HepG2 (cell line): ENCODE measurements at regions not wholly inside any gene's neighbourhood (a gene's known extent, or its start where the extent isn't known, plus 50 kb on each side); places are given as distances from the start of the nearest gene placed in this dataset.

ENCODE experiments used
- ATAC-seq: fragments of 200-7000 bp; cut with Tn5 transposase; 3 replicates; pipeline ENCODE4 v1.9.1; 2020; ENCODE audit warnings: mild to moderate bottlenecking, moderate library complexity
- BruUV-seq: library from RNA; stranded (reverse); fragments of 400-500 nt; replicated peaks from 2 replicates; lab custom pipeline; 2021; lab: Mats Ljungman, UMichigan
- CTCF ChIA-PET: fragments of 300-600 bp; formaldehyde crosslinking; extraction: SDS; loops from one replicate; lab custom pipeline; 2021; ENCODE audit warnings: low total read pairs, inconsistent platforms, low intra/inter-chr PET ratio; lab: Yijun Ruan, JAX
- POLR2A ChIA-PET: fragments of 350-600 bp; sonication (Branson Sonifier 250); formaldehyde crosslinking; loops from one replicate; lab custom pipeline; 2020; ENCODE audit warnings: antibody characterized with exemption, inconsistent platforms; lab: Yijun Ruan, JAX
- DNase-seq: peaks from one replicate; pipeline ENCODE4 v3.0.0-alpha.2; 2015; ENCODE audit warnings: low spot score
- FAIRE-seq: peaks from 3 replicates; lab custom pipeline; 2011; peaks lifted over from hg19 to GRCh38; lab: Jason Lieb, UNC
- H2AFZ ChIP-seq: one replicate; pipeline ENCODE4 v1.6.1; 2011; ENCODE audit warnings: low read length, inconsistent platforms
- H3K27ac ChIP-seq: fragments of 300-600 bp; 3 replicates; pipeline ENCODE4 v1.8.0; 2011; ENCODE audit warnings: mixed run types, mild to moderate bottlenecking, mixed read lengths, low read length, inconsistent platforms; ENCODE audit not compliant: insufficient read depth; ENCODE audit errors: extremely low read length
- H3K27me3 ChIP-seq, 2 experiments: fragments of 200-600 bp in 1 of 2; 2 replicates in 1 of 2; 3 replicates in 1 of 2; pipeline versions ENCODE4 v1.6.0 to v1.8.0; 2011; ENCODE audit warnings: low read length in 2 of 2, mild to moderate bottlenecking in 2 of 2, moderate library complexity in 2 of 2, inconsistent platforms in 1 of 2; ENCODE audit not compliant: insufficient read depth in 2 of 2, control insufficient read depth in 1 of 2
- H3K36me3 ChIP-seq, 2 experiments: fragments of 200-600 bp in 1 of 2; replicated peaks in 1 of 2; 2 replicates in 1 of 2; 3 replicates in 1 of 2; pipeline versions ENCODE4 v1.5.1 to v1.8.0; 2011; ENCODE audit warnings: low read length in 2 of 2, inconsistent platforms in 1 of 2; ENCODE audit not compliant: insufficient read depth in 2 of 2, control insufficient read depth in 1 of 2
- H3K4me1 ChIP-seq: 2 replicates; pipeline ENCODE4 v1.5.1; 2012; ENCODE audit warnings: low read length, inconsistent platforms; ENCODE audit not compliant: insufficient read depth
- H3K4me2 ChIP-seq: 2 replicates; pipeline ENCODE4 v1.6.0; 2011; ENCODE audit warnings: low read depth, low read length, inconsistent platforms
- H3K4me3 ChIP-seq, 3 experiments: fragments of 200-600 bp in 1 of 3; sonication (generic), shearing (Covaris generic) in 1 of 3; replicated peaks in 1 of 3; 2 replicates each; pipeline ENCODE4 v1.5.1; 2011 to 2016; ENCODE audit warnings: low read length in 3 of 3, inconsistent platforms in 2 of 3, low read depth in 2 of 3, mild to moderate bottlenecking in 2 of 3, control low read depth in 1 of 3, mixed read lengths in 1 of 3; ENCODE audit not compliant: insufficient read depth in 1 of 3
- H3K79me2 ChIP-seq: one replicate; pipeline ENCODE4 v1.6.1; 2011; ENCODE audit warnings: low read length, inconsistent platforms; ENCODE audit not compliant: insufficient read depth
- H3K9ac ChIP-seq: 2 replicates; pipeline ENCODE4 v1.6.0; 2011; ENCODE audit warnings: mild to moderate bottlenecking, low read depth, low read length, inconsistent platforms; ENCODE audit not compliant: insufficient read depth
- H3K9me3 ChIP-seq: 2 replicates; pipeline ENCODE4 v1.5.1; 2012; ENCODE audit warnings: mild to moderate bottlenecking, low read length
- H4K20me1 ChIP-seq: 2 replicates; pipeline ENCODE4 v1.6.0; 2011; ENCODE audit warnings: inconsistent platforms, mild to moderate bottlenecking, low read length, moderate library complexity; ENCODE audit not compliant: insufficient read depth
- BRD4 ChIP-seq: sonication (generic); formaldehyde crosslinking; IDR thresholded peaks from 2 replicates; pipeline ENCODE4 v1.4.0; 2020; ENCODE audit warnings: missing genetic modification reagents
- HNRNPK ChIP-seq: fragments of 200-400 bp; formaldehyde crosslinking; IDR thresholded peaks from 2 replicates; pipeline ENCODE4 v1.6.1; 2018; ENCODE audit warnings: low read length, low read depth, moderate library complexity, mild to moderate bottlenecking; ENCODE audit not compliant: poor library complexity, severe bottlenecking
- MIER2 ChIP-seq: IDR thresholded peaks from 2 replicates; pipeline ENCODE4 v1.6.1; 2016; ENCODE audit warnings: missing biosample characterization, missing genetic modification reagents
- SNAPC2 ChIP-seq: sonication (generic); formaldehyde crosslinking; IDR thresholded peaks from 2 replicates; pipeline ENCODE4 v1.8.1; 2022; ENCODE audit warnings: mild to moderate bottlenecking, missing genetic modification reagents
- ZC3H4 ChIP-seq: sonication (generic); formaldehyde crosslinking; IDR thresholded peaks from 2 replicates; pipeline ENCODE4 v1.4.0; 2020; ENCODE audit warnings: missing genetic modification reagents, borderline replicate concordance
- ZEB1 ChIP-seq: IDR thresholded peaks from 2 replicates; pipeline ENCODE4 v1.6.1; 2012; ENCODE audit warnings: mild to moderate bottlenecking, low read depth, inconsistent platforms; ENCODE audit not compliant: insufficient replicate concordance
- ZFP36L1 ChIP-seq: sonication (generic); formaldehyde crosslinking; IDR thresholded peaks from 2 replicates; pipeline ENCODE4 v1.8.0; 2022; ENCODE audit warnings: mild to moderate bottlenecking, missing genetic modification reagents, moderate library complexity
- ZNF121 ChIP-seq: sonication (generic); formaldehyde crosslinking; IDR thresholded peaks from 2 replicates; pipeline ENCODE4 v1.5.0; 2020; ENCODE audit warnings: mild to moderate bottlenecking, missing genetic modification reagents
- ZNF558 ChIP-seq: sonication (generic); formaldehyde crosslinking; IDR thresholded peaks from 2 replicates; pipeline ENCODE4 v1.9.0; 2022; ENCODE audit warnings: mild to moderate bottlenecking, missing genetic modification reagents, borderline replicate concordance
- WGBS: methylation state at CpG from one replicate; pipeline ENCODE4 v1.1.6; 2017; ENCODE audit warnings: low lambda C conversion rate; 5-methylcytosine and 5-hydroxymethylcytosine counted together
- in situ Hi-C: cut with HindIII; loops from 2 replicates; pipeline ENCODE4 v1.10.0; 2017; ENCODE audit warnings: low pct_unique_long_range_greater_than_20kb; ENCODE audit not compliant: extremely low pct_ligation_motif_present
- intact Hi-C: fragments of 100-400 bp; cut with micrococcal nuclease; formaldehyde crosslinking; loops from one replicate; pipeline ENCODE4 v1.10.0; 2022; ENCODE audit not compliant: unreplicated experiment
- TF ChIP-seq, protein P1 (sequence below): IDR thresholded peaks from 2 replicates; pipeline ENCODE4 v1.6.1; 2016; ENCODE audit warnings: low read depth, control low read depth
- TF ChIP-seq, protein P2 (sequence below): sonication (generic); formaldehyde crosslinking; IDR thresholded peaks from 2 replicates; pipeline ENCODE4 v1.5.1; 2020; ENCODE audit warnings: missing genetic modification reagents, mild to moderate bottlenecking, borderline replicate concordance
- TF ChIP-seq, protein P3 (sequence below): sonication (generic); formaldehyde crosslinking; conservative IDR thresholded peaks from 2 replicates; pipeline ENCODE4 v1.5.0; 2020; ENCODE audit warnings: missing genetic modification reagents
- TF ChIP-seq, protein P4 (sequence below): sonication (generic); formaldehyde crosslinking; IDR thresholded peaks from 2 replicates; pipeline ENCODE4 v1.4.0; 2020; ENCODE audit warnings: missing genetic modification reagents, borderline replicate concordance
- TF ChIP-seq, protein P5 (sequence below): sonication (generic); formaldehyde crosslinking; IDR thresholded peaks from 2 replicates; pipeline ENCODE4 v1.8.0; 2022; ENCODE audit warnings: low read depth, missing genetic modification reagents

DNA sequence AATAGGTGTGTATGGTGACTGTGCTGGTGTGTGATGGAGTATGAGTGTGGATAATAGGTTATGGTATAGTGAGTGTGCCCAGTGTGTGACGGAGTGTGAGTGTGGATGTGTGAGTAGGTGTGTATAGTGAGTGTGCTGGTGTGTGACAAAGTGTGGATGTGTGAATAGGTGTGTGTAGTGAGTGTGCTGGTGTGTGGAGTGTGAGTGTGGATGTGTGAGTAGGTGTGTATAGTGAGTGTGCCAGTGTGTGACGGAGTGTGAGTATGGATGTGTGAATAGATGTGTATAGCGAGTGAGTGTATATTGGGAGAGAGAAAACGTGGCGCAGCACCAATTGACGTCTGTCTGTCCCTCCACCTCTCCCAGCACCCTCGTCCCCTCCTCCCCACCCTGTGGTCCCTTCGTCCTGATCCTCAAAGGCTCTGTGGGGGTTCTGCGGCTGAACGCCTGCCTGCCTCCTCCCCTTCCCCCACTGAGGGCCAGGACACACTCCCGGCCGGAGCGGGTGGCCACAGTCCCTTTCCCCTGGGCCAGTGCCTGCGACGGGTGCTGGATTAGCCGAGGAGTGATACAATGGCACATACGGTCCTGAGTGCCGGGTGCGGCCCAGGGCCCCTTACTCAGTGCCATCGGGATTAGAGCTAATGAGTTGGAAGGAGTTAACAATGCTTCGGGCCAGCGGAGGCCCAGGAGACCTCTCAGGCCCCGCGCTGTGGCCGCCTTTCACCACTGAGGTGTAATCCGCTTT, 160.0 kb downstream of the MRM1 start:
- WGBS, result 64% methylated on average over 19 of the region's 26 CpGs
- ChIA-PET CTCF (no interaction called here), POLR2A (no interaction called here)
- intact Hi-C loops (no loop called here), in situ Hi-C loops (no loop called here)
- Histone ChIP-seq H3K27me3 (peaks cover 0 to 8% of the 10 kb centered on the region in 2 experiments; a peak in 1 of 5 replicates), H2AFZ (no peak overlapping the region), H4K20me1 (no peaks in the 10 kb centered on the region), H3K9ac (no peak overlapping the region), H3K4me1 (peaks cover 10% of the 10 kb centered on the region), H3K27ac (no peak overlapping the region), H3K9me3 (no peaks in the 10 kb centered on the region), H3K4me2 (no peak overlapping the region), H3K4me3 (no peak overlapping the region), H3K36me3 (no peaks in the 10 kb centered on the region), H3K79me2 (no peaks in the 10 kb centered on the region)
- DNase-seq, result no peak
- BruUV-seq, result no TSS peak
- no peak for ATAC-seq
- no peak for FAIRE-seq
- TF ChIP-seq ZNF121 (CRISPR knock-in tag) (no peak), ZNF558 (CRISPR knock-in tag) (no peak), ZC3H4 (CRISPR knock-in tag) (no peak), HNRNPK (no peak), ZFP36L1 (CRISPR knock-in tag) (no peak), BRD4 (CRISPR knock-in tag) (no peak), ZEB1 (no peak), SNAPC2 (CRISPR knock-in tag) (no peak), MIER2 (CRISPR knock-in tag) (no peak)
- TF ChIP-seq, protein P1, sequence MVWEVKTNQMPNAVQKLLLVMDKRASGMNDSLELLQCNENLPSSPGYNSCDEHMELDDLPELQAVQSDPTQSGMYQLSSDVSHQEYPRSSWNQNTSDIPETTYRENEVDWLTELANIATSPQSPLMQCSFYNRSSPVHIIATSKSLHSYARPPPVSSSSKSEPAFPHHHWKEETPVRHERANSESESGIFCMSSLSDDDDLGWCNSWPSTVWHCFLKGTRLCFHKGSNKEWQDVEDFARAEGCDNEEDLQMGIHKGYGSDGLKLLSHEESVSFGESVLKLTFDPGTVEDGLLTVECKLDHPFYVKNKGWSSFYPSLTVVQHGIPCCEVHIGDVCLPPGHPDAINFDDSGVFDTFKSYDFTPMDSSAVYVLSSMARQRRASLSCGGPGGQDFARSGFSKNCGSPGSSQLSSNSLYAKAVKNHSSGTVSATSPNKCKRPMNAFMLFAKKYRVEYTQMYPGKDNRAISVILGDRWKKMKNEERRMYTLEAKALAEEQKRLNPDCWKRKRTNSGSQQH (CRISPR knock-in tag), result no peak
- TF ChIP-seq, protein P2, sequence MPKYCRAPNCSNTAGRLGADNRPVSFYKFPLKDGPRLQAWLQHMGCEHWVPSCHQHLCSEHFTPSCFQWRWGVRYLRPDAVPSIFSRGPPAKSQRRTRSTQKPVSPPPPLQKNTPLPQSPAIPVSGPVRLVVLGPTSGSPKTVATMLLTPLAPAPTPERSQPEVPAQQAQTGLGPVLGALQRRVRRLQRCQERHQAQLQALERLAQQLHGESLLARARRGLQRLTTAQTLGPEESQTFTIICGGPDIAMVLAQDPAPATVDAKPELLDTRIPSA (CRISPR knock-in tag), result no peak
- TF ChIP-seq, protein P3, sequence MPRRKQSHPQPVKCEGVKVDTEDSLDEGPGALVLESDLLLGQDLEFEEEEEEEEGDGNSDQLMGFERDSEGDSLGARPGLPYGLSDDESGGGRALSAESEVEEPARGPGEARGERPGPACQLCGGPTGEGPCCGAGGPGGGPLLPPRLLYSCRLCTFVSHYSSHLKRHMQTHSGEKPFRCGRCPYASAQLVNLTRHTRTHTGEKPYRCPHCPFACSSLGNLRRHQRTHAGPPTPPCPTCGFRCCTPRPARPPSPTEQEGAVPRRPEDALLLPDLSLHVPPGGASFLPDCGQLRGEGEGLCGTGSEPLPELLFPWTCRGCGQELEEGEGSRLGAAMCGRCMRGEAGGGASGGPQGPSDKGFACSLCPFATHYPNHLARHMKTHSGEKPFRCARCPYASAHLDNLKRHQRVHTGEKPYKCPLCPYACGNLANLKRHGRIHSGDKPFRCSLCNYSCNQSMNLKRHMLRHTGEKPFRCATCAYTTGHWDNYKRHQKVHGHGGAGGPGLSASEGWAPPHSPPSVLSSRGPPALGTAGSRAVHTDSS (CRISPR knock-in tag), result no peak
- TF ChIP-seq, protein P4, sequence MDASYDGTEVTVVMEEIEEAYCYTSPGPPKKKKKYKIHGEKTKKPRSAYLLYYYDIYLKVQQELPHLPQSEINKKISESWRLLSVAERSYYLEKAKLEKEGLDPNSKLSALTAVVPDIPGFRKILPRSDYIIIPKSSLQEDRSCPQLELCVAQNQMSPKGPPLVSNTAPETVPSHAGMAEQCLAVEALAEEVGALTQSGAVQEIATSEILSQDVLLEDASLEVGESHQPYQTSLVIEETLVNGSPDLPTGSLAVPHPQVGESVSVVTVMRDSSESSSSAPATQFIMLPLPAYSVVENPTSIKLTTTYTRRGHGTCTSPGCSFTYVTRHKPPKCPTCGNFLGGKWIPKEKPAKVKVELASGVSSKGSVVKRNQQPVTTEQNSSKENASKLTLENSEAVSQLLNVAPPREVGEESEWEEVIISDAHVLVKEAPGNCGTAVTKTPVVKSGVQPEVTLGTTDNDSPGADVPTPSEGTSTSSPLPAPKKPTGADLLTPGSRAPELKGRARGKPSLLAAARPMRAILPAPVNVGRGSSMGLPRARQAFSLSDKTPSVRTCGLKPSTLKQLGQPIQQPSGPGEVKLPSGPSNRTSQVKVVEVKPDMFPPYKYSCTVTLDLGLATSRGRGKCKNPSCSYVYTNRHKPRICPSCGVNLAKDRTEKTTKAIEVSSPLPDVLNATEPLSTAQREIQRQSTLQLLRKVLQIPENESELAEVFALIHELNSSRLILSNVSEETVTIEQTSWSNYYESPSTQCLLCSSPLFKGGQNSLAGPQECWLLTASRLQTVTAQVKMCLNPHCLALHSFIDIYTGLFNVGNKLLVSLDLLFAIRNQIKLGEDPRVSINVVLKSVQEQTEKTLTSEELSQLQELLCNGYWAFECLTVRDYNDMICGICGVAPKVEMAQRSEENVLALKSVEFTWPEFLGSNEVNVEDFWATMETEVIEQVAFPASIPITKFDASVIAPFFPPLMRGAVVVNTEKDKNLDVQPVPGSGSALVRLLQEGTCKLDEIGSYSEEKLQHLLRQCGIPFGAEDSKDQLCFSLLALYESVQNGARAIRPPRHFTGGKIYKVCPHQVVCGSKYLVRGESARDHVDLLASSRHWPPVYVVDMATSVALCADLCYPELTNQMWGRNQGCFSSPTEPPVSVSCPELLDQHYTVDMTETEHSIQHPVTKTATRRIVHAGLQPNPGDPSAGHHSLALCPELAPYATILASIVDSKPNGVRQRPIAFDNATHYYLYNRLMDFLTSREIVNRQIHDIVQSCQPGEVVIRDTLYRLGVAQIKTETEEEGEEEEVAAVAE, result no peak
- TF ChIP-seq, protein P5, sequence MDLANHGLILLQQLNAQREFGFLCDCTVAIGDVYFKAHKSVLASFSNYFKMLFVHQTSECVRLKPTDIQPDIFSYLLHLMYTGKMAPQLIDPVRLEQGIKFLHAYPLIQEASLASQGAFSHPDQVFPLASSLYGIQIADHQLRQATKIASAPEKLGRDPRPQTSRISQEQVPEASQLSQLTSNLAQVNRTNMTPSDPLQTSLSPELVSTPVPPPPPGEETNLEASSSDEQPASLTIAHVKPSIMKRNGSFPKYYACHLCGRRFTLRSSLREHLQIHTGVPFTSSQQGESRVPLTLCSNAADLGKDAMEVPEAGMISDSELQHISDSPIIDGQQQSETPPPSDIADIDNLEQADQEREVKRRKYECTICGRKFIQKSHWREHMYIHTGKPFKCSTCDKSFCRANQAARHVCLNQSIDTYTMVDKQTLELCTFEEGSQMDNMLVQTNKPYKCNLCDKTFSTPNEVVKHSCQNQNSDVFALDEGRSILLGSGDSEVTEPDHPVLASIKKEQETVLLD (CRISPR knock-in tag), result no peak
